ENCODE measurements at regions not wholly inside any gene's neighbourhood (a gene's known extent, or its start where the extent isn't known, plus 50 kb on each side); places are given as distances from the start of the nearest gene placed in this dataset.

DNA sequence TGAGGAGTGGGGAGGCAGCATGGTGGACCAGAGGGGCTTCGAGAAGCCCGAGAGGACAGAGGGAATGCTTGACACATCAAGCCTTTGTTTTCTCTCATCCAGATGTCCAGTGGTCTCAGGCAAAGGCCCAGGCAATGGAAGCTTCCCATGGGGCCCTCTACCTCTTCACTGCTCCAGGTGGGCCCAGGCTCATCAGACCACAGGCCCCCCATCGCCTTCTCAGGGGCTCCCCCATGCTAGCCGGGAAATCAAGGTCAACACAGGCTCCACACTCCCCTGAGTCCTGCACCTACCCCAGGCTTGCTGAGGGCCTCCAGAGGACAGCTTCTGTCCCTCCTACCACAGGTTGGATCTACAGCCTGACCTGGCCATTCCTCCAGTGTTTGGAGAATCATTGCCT lies 157.5 kb downstream of the CHST1 start:
- TF ChIP-seq, protein P1, sequence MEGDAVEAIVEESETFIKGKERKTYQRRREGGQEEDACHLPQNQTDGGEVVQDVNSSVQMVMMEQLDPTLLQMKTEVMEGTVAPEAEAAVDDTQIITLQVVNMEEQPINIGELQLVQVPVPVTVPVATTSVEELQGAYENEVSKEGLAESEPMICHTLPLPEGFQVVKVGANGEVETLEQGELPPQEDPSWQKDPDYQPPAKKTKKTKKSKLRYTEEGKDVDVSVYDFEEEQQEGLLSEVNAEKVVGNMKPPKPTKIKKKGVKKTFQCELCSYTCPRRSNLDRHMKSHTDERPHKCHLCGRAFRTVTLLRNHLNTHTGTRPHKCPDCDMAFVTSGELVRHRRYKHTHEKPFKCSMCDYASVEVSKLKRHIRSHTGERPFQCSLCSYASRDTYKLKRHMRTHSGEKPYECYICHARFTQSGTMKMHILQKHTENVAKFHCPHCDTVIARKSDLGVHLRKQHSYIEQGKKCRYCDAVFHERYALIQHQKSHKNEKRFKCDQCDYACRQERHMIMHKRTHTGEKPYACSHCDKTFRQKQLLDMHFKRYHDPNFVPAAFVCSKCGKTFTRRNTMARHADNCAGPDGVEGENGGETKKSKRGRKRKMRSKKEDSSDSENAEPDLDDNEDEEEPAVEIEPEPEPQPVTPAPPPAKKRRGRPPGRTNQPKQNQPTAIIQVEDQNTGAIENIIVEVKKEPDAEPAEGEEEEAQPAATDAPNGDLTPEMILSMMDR (IDR thresholded peaks at IDR 0.05; ENCODE audit: low read depth, low read length, missing input control) = no peak
- TF ChIP-seq YY1 (IDR thresholded peaks at IDR 0.05) (no peak), SP1 (IDR thresholded peaks at IDR 0.05) (no peak), FOXA1 (IDR thresholded peaks at IDR 0.05) (no peak), JUND (IDR thresholded peaks at IDR 0.05) (no peak), TAF1 (conservative IDR thresholded peaks at IDR 0.05) (no peak), RAD21 (IDR thresholded peaks at IDR 0.05) (no peak), HNF4G (IDR thresholded peaks at IDR 0.05) (no peak)
- TF ChIP-seq, protein P2, sequence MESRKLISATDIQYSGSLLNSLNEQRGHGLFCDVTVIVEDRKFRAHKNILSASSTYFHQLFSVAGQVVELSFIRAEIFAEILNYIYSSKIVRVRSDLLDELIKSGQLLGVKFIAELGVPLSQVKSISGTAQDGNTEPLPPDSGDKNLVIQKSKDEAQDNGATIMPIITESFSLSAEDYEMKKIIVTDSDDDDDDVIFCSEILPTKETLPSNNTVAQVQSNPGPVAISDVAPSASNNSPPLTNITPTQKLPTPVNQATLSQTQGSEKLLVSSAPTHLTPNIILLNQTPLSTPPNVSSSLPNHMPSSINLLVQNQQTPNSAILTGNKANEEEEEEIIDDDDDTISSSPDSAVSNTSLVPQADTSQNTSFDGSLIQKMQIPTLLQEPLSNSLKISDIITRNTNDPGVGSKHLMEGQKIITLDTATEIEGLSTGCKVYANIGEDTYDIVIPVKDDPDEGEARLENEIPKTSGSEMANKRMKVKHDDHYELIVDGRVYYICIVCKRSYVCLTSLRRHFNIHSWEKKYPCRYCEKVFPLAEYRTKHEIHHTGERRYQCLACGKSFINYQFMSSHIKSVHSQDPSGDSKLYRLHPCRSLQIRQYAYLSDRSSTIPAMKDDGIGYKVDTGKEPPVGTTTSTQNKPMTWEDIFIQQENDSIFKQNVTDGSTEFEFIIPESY (IDR thresholded peaks at IDR 0.05) = no peak
- TF ChIP-seq, protein P3, sequence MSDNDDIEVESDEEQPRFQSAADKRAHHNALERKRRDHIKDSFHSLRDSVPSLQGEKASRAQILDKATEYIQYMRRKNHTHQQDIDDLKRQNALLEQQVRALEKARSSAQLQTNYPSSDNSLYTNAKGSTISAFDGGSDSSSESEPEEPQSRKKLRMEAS (IDR thresholded peaks at IDR 0.05) = no peak
- TF ChIP-seq, protein P4, sequence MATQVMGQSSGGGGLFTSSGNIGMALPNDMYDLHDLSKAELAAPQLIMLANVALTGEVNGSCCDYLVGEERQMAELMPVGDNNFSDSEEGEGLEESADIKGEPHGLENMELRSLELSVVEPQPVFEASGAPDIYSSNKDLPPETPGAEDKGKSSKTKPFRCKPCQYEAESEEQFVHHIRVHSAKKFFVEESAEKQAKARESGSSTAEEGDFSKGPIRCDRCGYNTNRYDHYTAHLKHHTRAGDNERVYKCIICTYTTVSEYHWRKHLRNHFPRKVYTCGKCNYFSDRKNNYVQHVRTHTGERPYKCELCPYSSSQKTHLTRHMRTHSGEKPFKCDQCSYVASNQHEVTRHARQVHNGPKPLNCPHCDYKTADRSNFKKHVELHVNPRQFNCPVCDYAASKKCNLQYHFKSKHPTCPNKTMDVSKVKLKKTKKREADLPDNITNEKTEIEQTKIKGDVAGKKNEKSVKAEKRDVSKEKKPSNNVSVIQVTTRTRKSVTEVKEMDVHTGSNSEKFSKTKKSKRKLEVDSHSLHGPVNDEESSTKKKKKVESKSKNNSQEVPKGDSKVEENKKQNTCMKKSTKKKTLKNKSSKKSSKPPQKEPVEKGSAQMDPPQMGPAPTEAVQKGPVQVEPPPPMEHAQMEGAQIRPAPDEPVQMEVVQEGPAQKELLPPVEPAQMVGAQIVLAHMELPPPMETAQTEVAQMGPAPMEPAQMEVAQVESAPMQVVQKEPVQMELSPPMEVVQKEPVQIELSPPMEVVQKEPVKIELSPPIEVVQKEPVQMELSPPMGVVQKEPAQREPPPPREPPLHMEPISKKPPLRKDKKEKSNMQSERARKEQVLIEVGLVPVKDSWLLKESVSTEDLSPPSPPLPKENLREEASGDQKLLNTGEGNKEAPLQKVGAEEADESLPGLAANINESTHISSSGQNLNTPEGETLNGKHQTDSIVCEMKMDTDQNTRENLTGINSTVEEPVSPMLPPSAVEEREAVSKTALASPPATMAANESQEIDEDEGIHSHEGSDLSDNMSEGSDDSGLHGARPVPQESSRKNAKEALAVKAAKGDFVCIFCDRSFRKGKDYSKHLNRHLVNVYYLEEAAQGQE (IDR thresholded peaks at IDR 0.05) = no peak

Measured in liver (tissue), 3 donors.